ENCODE measurements at regions not wholly inside any gene's neighbourhood (a gene's known extent, or its start where the extent isn't known, plus 50 kb on each side); places are given as distances from the start of the nearest gene placed in this dataset. TPM values are rescaled to one million over a fixed set of nuclear protein-coding genes. Genes with fewer than 3 reads are reported as not detected.

DNA sequence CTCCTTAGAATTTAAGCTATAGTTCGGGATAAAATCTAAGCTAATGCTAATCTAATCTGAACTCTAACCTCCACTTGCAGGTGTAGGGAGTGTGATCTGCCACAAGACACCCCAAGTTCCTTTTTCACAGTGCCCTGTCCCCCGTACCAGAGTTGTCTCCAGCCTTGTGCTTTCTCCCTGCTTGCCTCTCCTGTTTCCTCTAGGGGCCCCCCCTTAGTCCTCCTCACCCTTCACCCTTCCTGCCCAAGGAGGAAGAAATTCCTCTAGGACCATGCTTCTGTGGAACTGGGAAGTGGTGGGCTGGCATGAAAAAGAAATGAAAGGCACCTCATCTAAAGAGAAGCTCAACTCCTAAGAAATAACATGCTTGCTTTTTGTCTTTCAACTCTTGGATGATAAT lies 50.2 kb upstream of the BCL9 start:
- H3K9ac ChIP-seq (ENCODE audit: low read length): no peak overlapping the region
- no peak overlapping the region for H3K4me3 ChIP-seq (ENCODE audit: low read length)
- H3K4me2 ChIP-seq (ENCODE audit: low read depth, low read length, poor library complexity, severe bottlenecking): no peak overlapping the region
- H4K20me1 ChIP-seq (ENCODE audit: insufficient read depth, low read depth, low read length): no peaks in the 10 kb centered on the region
- peaks cover 9% of the 10 kb centered on the region for H3K4me1 ChIP-seq (ENCODE audit: low read length)
- no peaks in the 10 kb centered on the region for H3K36me3 ChIP-seq (ENCODE audit: insufficient read depth, low read length)
- no peaks in the 10 kb centered on the region for H3K79me2 ChIP-seq (ENCODE audit: low read length)
- H3K27me3 ChIP-seq (ENCODE audit: low read length): no peaks in the 10 kb centered on the region
- H3K27ac ChIP-seq (ENCODE audit: low read length): no peak overlapping the region
- no peaks in the 10 kb centered on the region for H3K9me3 ChIP-seq (ENCODE audit: low read length)
- H3K9me2 ChIP-seq (replicated peaks; ENCODE audit: insufficient read depth, low read length): no peaks in the 10 kb centered on the region
- DNase-seq: no peak
- no peak overlapping the region for H2AFZ ChIP-seq (ENCODE audit: low read length)

Small RNA genes lying in the stretch of these regions (small RNA-seq; reads per million reads assigned to genes)
- gene RF00019: not detected

All from Karpas-422 (cell line).